Omental fat pad (tissue), 3 donors: ENCODE measurements at regions not wholly inside any gene's neighbourhood (a gene's known extent, or its start where the extent isn't known, plus 50 kb on each side); places are given as distances from the start of the nearest gene placed in this dataset.

Experiments used
- ATAC-seq: fragments of 150-250 bp; one replicate; pipeline ENCODE4 v1.9.1; 2016; ENCODE audit warnings: mild to moderate bottlenecking, moderate library complexity; ENCODE audit not compliant: low FRiP score
- DNase-seq: peaks from one replicate; pipeline ENCODE4 v3.0.0-alpha.2; 2019; ENCODE audit warnings: low spot score
- CTCF ChIP-seq, 3 donors: fragments of 450-650 bp; IDR thresholded peaks; one replicate each; pipeline ENCODE4 v1.5.1; 2016 to 2017; ENCODE audit warnings: antibody characterized with exemption in 3 of 3, mild to moderate bottlenecking in 3 of 3, moderate library complexity in 2 of 3

- ATAC-seq = no peak
- no peak for TF ChIP-seq CTCF (IDR thresholded peaks at IDR 0.05)
- no peak for DNase-seq
Observed at GRCh38 chr16:65781855-65782254, 584.6 kb upstream of the CDH5 start.

- DNase-seq = no peak
- no peak for ATAC-seq
- TF ChIP-seq CTCF (IDR thresholded peaks at IDR 0.05) = no peak
Observed at GRCh38 chr16:65781363-65781762, 585.1 kb upstream of the CDH5 start.

- ATAC-seq (no peak), DNase-seq (no peak)
- TF ChIP-seq CTCF (IDR thresholded peaks at IDR 0.05) = no peak
Observed at GRCh38 chr16:65779201-65779600, 587.3 kb upstream of the CDH5 start.

- ATAC-seq (no peak), DNase-seq (no peak)
- TF ChIP-seq CTCF (IDR thresholded peaks at IDR 0.05) = no peak
Observed at GRCh38 chr16:65776639-65777183, 589.8 kb upstream of the CDH5 start.

GRCh38 chr16:65775829-65776228 lies 590.7 kb upstream of the CDH5 start:
- no peak for ATAC-seq
- DNase-seq = no peak
- no peak for TF ChIP-seq CTCF (IDR thresholded peaks at IDR 0.05)

GRCh38 chr16:65774350-65774749 lies 592.1 kb upstream of the CDH5 start:
- DNase-seq (no peak), ATAC-seq (no peak)
- TF ChIP-seq CTCF (IDR thresholded peaks at IDR 0.05) = no peak

GRCh38 chr16:65773301-65773874 lies 593.1 kb upstream of the CDH5 start:
- ATAC-seq (no peak), DNase-seq (no peak)
- no peak for TF ChIP-seq CTCF (IDR thresholded peaks at IDR 0.05)
